ENCODE measurements at regions not wholly inside any gene's neighbourhood (a gene's known extent, or its start where the extent isn't known, plus 50 kb on each side); places are given as distances from the start of the nearest gene placed in this dataset.
A peak's percentile ranks its signal among the peaks of the same experiment; 100 is the strongest.

GRCh38 chr10:120132811-120133210, 240.3 kb downstream of the SEC23IP start:
- DNase-seq (ENCODE audit: low read depth): no peak
- H3K4me3 ChIP-seq (ENCODE audit: low read depth, low read length): no peak overlapping the region
- TF ChIP-seq CTCF (conservative IDR thresholded peaks at IDR 0.05; ENCODE audit: low read depth, low read length): no peak

- no peak overlapping the region for H3K4me3 ChIP-seq (ENCODE audit: low read depth, low read length)
- DNase-seq (ENCODE audit: low read depth): no peak
- no peak for TF ChIP-seq CTCF (conservative IDR thresholded peaks at IDR 0.05; ENCODE audit: low read depth, low read length)
These were observed 246.2 kb downstream of the SEC23IP start for GRCh38 chr10:120138689-120139088.

GRCh38 chr10:120145107-120145506, 252.6 kb downstream of the SEC23IP start:
- no peak for DNase-seq (ENCODE audit: low read depth)
- no peak overlapping the region for H3K4me3 ChIP-seq (ENCODE audit: low read depth, low read length)
- TF ChIP-seq CTCF (conservative IDR thresholded peaks at IDR 0.05; ENCODE audit: low read depth, low read length): no peak

- TF ChIP-seq CTCF (conservative IDR thresholded peaks at IDR 0.05; ENCODE audit: low read depth, low read length): no peak
- DNase-seq (ENCODE audit: low read depth): no peak
- no peak overlapping the region for H3K4me3 ChIP-seq (ENCODE audit: low read depth, low read length)
These were observed 264.2 kb downstream of the SEC23IP start for GRCh38 chr10:120156614-120157274.

GRCh38 chr10:120161111-120161510, 268.6 kb downstream of the SEC23IP start:
- H3K4me3 ChIP-seq (ENCODE audit: low read depth, low read length): no peak overlapping the region
- no peak for TF ChIP-seq CTCF (conservative IDR thresholded peaks at IDR 0.05; ENCODE audit: low read depth, low read length)
- DNase-seq (ENCODE audit: low read depth): no peak

- DNase-seq (ENCODE audit: low read depth): no peak
- TF ChIP-seq CTCF (conservative IDR thresholded peaks at IDR 0.05; ENCODE audit: low read depth, low read length): no peak
- H3K4me3 ChIP-seq (ENCODE audit: low read depth, low read length): no peak overlapping the region
These were observed 269.9 kb downstream of the SEC23IP start for GRCh38 chr10:120162471-120162870.

GRCh38 chr10:120172356-120172755, 279.8 kb downstream of the SEC23IP start:
- DNase-seq (ENCODE audit: low read depth): peak; percentile 47
- TF ChIP-seq CTCF (conservative IDR thresholded peaks at IDR 0.05; ENCODE audit: low read depth, low read length): no peak
- no peak overlapping the region for H3K4me3 ChIP-seq (ENCODE audit: low read depth, low read length)

All from choroid plexus epithelial cell (primary cell).